CD4-positive, alpha-beta T cell treated with Interleukin-6 at 100 ng/mL for 8 hours (primary cell): ENCODE measurements at regions not wholly inside any gene's neighbourhood (a gene's known extent, or its start where the extent isn't known, plus 50 kb on each side); places are given as distances from the start of the nearest gene placed in this dataset.
"Not testable (repeated sequence)": the region's sequence is repeated elsewhere in the genome, so short reads cannot be mapped to it uniquely, and the experiment has no call there.

Experiments
- DNase-seq: peaks from one replicate; pipeline ENCODE4 v3.0.0-alpha.2; 2020; ENCODE audit warnings: mixed read lengths, low spot score

GRCh38 chr13:109274188-109274821 lies 512.1 kb downstream of the IRS2 start:
- DNase-seq = no peak

GRCh38 chr13:109273326-109273751 lies 513.0 kb downstream of the IRS2 start:
- no peak for DNase-seq

- no peak for DNase-seq
Observed at GRCh38 chr13:109272595-109273325, 513.6 kb downstream of the IRS2 start.

DNA sequence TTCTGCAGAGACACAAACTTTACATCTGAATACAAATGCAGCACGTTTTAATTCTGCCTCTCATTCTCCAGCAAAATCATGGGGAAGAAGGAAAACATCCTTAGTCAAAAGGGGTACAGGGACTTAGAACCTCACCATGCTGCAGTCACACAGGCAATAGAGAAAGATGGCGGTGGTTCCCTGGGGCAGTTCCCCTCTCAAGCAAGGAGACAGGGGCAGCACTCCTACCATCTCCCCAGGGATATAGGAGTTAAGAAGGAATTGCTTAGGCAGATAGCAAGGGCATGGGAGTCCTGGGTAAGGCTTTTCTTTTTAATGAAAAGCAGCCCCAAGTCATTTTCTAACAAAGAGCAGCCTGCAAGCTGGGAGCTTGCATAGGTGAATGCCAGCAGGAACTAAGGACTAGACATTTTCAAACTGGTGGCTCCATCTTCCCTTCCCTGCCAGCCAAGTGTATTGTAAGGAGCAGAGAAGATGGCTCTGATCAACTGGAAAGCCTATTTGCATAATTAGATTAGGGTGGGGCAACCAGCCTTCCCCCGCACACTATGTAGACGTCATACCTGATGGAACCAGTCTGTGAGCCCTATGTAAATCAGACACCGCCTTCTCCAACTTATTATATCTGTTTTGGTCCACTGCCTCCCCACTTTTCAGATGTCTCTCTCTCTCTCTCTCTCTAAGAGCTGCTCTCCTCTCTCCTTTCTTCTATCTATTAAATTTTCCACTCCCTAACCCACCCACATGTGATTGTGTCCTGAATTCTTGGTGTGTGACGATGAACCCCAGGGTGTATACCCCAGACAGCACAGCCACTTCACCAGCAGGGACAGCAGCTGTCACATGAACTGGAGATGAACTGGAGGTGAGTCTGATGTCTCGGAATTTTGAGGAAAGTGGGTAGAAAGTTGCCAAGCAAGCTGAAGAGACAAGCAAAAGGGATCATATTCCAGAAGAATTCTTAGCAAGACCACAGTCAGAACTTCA lies 514.5 kb downstream of the IRS2 start:
- no peak for DNase-seq

- DNase-seq = no peak
Observed at GRCh38 chr13:109271061-109271460, 515.3 kb downstream of the IRS2 start.

DNA sequence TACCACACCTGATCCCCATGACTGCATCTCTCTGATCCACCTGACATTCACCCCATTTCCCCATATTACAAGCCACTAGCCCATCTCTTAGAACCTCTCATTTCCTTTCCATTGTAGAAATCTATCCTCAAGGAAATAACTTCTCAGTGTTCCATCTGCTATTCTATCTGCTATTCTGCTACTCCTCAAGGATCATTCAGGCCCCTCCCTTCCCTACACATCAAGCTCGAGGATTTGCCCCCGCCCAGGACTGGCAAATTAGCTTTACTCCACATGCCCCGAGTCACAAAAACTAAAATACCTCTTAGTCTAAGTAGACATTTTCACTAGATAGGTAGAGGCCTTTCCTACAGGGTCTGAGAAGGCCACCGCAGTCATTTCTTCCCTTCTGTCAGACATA lies 517.0 kb downstream of the IRS2 start:
- not testable (repeated sequence) for DNase-seq

DNA sequence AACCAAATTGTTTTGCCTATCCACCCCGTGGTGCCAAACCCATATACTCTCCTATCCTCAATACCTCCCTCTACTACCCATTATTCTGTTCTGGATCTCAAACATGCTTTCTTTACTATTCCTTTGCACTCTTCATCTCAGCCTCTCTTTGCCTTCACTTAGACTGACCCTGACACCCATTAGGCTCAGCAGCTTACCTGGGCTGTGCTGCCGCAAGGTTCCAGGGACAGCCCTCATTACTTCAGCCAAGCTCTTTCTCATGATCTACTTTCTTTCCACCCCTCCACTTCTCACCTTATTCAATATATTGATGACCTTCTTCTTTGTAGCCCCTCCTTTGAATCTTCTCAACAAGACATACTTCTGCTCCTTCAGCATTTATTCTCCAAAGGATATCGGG lies 517.9 kb downstream of the IRS2 start:
- DNase-seq = not testable (repeated sequence)

DNA sequence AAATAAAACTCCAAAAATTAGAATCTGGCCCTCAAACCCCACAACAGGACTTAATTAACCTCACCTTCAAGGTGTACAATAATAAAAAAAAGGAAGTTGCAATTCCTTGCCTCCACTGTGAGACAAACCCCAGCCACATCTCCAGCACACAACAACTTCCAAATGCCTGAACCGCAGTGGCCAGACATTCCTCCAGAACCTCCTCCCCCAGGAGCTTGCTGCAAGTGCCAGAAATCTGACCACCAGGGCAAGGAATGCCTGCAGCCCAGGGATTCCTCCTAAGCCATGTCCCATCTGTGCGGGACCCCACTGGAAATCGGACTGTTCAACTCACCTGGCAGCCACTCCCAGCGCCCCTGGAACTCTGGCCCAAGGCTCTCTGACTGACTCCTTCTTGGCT lies 519.0 kb downstream of the IRS2 start:
- not testable (repeated sequence) for DNase-seq

- DNase-seq = not testable (repeated sequence)
Observed at GRCh38 chr13:109265438-109265742, 521.0 kb downstream of the IRS2 start.

GRCh38 chr13:109264603-109265437 lies 521.6 kb downstream of the IRS2 start:
- DNase-seq = not testable (repeated sequence)

- not testable (repeated sequence) for DNase-seq
Observed at GRCh38 chr13:109257761-109258157, 528.6 kb downstream of the IRS2 start.
